D721Med (cell line): ENCODE measurements at regions not wholly inside any gene's neighbourhood (a gene's known extent, or its start where the extent isn't known, plus 50 kb on each side); places are given as distances from the start of the nearest gene placed in this dataset.

ENCODE experiments used
- DNase-seq: peaks from one replicate; pipeline ENCODE4 v3.0.0; 2011; ENCODE audit warnings: low spot score; ENCODE audit not compliant: insufficient read length
- FAIRE-seq: peaks from 2 replicates; lab custom pipeline; 2011; peaks lifted over from hg19 to GRCh38; lab: Jason Lieb, UNC
- CTCF ChIP-seq: IDR thresholded peaks from 2 replicates; pipeline ENCODE4 v1.5.1; 2012; ENCODE audit warnings: mild to moderate bottlenecking, control low read depth; ENCODE audit not compliant: insufficient read depth; ENCODE audit errors: missing control alignments

GRCh38 chr2:128557831-128558241, 239.2 kb upstream of the HS6ST1 start:
- FAIRE-seq (no peak), DNase-seq (no peak)
- no peak for TF ChIP-seq CTCF

- FAIRE-seq: no peak
- DNase-seq: no peak
- no peak for TF ChIP-seq CTCF
Measured at GRCh38 chr2:128558441-128558840, 239.8 kb upstream of the HS6ST1 start.

GRCh38 chr2:128558895-128559532, 240.3 kb upstream of the HS6ST1 start:
- FAIRE-seq (no peak), DNase-seq (no peak)
- TF ChIP-seq CTCF: no peak

GRCh38 chr2:128559533-128560515, 241.2 kb upstream of the HS6ST1 start:
- DNase-seq (no peak), FAIRE-seq (no peak)
- TF ChIP-seq CTCF: no peak

- DNase-seq (no peak), FAIRE-seq (no peak)
- TF ChIP-seq CTCF: no peak
Measured at GRCh38 chr2:128560718-128561117, 242.1 kb upstream of the HS6ST1 start.

GRCh38 chr2:128562471-128563347, 244.0 kb upstream of the HS6ST1 start:
- no peak for TF ChIP-seq CTCF
- DNase-seq (no peak), FAIRE-seq (no peak)
